GM21717 (cell line): ENCODE measurements at regions not wholly inside any gene's neighbourhood (a gene's known extent, or its start where the extent isn't known, plus 50 kb on each side); places are given as distances from the start of the nearest gene placed in this dataset.

ENCODE experiments used
- ATAC-seq: cut with Tn5 transposase; IDR thresholded peaks from one replicate; pipeline ENCODE4 v1.9.1; 2021; ENCODE audit warnings: mild to moderate bottlenecking, moderate library complexity; ENCODE audit not compliant: unreplicated experiment

DNA sequence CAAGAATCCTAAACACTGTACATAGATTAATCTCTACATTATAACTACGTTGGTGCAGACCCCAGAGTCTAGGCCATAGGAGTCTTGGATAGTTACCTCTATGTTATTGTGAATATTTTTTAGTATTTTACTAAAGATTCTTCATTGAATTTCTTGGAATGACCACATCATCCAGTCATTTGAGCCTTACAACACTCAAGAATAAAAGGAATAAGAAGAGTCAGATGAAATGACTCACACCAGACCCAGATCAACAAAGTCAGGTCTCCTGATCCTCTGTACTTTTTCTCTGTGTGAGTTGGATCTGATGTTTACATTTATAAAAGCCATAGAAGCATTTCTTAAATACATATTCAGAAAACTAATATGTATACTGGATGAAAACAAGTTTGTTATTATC is 179.2 kb upstream of the ARHGAP20 start:
- ATAC-seq = no peak

DNA sequence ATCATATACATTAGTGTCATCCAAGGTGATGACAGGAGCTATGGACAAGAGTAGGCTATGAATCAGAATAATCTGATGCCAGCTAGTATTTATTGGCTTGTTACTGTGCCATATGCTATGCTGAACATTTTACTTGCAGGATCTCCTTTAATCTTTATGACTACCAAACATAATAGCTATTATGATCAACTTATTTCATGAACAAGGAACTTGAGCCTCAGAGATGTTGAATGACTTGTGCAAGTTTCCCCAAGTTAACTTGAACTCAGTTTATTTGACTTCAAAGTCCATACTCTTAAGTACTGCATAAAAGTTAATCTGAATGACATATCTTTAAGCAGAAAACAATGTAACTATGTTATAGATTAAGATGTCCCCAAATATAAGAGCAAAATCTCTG is 178.8 kb upstream of the ARHGAP20 start:
- no peak for ATAC-seq

DNA sequence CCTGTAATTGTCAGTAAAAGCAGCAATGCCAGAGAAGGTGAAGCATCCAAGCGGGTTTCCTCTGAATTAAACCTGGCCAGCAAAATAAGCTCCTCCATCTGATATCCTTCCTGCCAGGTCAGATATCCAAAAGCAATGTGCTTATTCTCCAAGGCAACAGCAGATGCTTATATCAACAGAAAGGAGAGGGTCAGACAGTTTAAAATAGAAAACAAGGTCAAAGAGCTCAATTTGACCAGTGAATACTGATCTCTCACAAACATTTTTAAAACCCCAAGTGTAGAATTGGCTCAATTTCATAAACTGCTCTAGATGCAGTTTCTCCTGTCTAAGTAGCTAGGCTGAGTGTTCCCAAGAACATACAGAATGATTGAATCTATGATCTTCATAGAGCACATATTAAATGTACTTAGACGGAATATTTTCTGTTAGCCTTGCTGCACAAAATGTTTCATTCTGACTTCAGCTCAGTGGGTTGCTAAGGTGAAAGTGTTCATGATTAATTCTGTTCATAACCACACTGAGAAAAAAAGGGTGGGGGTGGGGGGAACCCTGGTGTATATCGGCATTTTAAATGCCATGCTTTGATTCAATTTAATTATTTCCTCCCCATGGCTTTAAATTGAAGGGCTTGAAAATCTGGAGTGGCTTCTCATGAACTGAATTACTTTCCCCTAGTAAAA is 174.2 kb upstream of the ARHGAP20 start:
- ATAC-seq = no peak

DNA sequence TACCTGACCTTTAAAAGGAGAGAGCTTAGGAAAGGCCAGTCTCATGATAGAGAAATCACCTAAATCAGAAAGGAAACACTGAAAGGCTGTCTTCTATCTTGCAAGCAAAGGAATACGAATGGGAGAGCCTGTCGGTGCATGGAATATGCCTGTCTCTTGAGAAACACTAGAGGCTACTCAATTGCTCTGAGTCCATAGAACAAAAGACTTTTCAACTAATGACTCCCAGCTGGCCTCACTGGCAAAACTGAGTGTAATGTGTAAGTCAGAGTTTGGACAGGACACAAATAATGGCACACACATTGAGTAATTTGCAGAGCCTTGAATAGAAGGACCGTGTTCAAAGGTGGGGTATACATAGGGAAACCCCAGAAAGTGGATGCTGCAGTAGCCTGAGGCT is 171.0 kb upstream of the ARHGAP20 start:
- no peak for ATAC-seq

DNA sequence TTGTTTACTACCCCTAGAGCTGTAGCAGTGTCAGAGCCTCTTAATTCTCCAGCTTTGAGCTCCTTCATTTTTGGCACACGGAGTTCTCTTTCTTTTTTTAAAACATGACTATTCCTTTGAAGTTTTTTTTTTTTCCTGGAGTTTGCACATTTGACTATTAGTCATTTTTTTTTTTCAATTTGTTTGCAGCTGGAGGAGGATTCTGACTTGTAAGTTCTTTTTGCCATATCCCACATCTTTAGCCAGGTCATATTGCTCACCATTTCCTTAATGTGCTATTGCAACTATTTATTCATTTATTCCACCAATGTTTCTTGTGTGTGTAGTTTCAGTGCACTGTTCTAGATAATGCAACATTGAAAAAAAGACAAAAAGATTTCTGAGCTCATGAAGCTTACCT is 166.3 kb upstream of the ARHGAP20 start:
- no peak for ATAC-seq

DNA sequence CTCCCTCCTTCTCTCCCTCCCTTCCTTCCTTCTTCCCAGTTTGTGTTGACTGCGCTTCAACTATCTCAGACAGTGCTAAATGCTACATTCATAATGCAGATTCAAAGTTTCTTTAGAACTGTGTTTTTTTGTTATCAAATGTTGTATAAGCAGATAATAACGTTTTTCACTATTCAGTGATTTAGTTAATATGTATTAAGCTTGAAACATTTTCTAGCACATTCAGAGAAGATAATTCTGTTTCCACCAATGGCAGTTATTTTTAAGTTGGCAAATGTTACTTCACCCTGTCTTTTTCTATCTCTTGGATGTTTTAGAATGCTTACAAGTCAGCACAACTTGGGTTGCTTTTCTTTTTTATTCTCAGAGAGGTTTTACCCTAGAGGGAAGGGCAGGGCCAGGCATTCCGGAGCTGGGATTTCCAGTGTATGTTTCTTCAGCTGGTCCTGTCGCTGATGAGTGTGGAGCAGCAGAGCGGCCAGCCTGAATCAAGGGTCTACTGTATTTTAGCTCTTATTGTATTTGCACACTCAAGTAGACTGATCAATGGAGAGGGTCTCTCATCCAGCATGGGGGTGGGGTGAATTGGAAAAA is 162.3 kb upstream of the ARHGAP20 start:
- no peak for ATAC-seq

DNA sequence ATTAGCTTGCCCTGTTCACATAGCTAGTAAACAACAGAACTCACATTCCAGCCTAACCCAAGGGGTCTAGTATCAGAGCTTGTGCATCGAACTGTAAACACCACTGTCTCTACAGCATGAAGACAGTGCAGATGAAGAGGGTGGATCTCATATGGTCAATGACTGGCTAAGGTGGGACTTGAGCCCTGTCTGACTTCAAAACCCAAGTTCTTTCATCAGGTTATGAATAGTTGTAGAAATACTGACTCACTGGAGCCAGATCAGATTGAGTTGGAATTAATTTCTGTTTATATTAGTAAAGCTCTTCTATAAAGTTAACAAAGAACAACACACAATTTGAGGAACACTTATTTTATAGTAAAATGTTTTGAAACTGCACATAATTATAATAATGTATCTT is 161.7 kb upstream of the ARHGAP20 start:
- no peak for ATAC-seq

DNA sequence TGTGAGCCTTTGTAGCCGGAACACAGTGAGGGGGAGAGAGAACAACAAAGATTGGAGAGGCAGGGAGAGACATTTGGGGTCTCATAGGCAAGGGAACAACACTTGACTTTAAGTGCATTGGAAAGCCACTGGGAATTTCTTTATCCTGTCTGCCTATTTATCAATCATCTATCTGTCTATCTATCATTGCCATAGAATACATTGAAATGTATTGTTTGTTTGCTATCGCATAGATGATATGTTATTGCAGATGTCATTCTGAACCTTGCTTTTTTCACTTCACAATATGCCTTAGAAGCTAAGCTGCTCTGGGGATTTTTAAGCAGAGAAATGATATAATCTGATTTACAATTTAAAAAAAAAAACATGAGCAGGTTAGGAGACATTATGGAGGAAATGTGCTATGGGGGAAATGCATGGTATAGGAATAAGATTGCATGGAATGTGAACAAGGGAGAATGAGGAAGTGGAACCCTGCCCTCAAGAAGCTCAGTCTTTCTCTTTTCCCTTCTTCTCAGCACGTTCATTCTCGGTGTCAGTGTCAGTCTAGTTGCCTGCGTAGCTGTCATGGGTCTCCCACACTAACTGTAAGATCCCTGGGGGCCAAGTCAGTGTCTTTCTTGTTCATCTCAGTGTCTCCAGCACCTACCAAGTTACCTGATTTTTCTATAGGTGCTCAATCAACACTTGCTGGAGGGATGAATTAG is 158.7 kb upstream of the ARHGAP20 start:
- ATAC-seq = no peak

DNA sequence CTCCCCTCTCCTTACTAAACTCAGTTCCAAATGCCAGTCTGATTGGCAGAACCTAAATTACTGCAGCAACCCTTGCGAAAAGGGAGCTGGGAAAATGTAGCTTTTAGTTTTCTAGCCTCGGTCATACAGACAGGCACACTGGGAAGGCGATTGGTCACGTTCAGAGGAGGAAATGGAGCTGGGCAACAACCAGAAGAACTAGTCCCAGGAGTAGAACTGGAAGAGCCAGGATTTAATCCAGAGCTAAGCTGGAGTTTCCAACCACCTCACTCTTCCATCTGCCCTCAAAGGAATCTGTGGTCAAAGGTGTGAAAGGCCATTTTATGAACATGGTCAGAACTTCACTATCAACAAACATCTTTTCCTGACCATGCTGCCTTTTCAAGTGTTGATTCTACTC is 155.7 kb upstream of the ARHGAP20 start:
- ATAC-seq = no peak

DNA sequence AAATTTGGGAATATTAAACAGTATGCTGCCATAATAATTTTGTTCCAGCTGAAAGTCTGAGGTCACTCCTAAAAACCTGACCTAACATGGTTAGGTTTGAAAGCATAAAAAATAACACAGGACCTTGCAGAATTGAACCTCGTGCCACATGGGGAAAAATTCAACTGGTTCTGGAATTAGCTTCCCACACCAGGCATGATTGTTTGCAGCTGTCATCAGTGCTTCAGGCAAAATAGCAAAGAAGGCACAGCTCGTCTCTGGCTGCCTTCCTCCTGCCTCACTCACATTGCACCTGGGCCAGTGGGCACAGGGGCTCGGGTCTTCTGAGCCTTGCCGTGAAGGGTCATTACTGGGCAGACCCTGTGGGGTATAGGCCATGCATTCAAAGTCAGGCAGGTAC is 153.8 kb upstream of the ARHGAP20 start:
- no peak for ATAC-seq

DNA sequence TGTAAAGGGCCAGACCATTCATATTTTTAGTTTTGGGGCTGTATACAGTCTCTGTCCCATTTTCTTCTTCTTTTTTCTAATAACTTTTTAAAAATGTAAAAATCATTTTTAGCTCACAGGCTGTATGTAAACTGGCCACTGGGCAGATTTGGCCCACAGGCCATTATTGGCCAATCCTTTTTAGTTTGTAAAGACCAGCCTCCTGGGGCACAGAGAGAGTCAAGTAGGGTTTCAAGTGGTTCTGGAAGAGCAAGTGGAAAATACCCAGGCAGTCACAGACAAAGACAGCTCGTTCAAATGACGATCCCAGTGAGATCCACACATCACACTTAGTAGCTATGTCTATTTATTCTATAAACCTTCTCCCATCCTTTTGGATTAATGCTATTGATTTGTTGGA is 150.2 kb upstream of the ARHGAP20 start:
- no peak for ATAC-seq

DNA sequence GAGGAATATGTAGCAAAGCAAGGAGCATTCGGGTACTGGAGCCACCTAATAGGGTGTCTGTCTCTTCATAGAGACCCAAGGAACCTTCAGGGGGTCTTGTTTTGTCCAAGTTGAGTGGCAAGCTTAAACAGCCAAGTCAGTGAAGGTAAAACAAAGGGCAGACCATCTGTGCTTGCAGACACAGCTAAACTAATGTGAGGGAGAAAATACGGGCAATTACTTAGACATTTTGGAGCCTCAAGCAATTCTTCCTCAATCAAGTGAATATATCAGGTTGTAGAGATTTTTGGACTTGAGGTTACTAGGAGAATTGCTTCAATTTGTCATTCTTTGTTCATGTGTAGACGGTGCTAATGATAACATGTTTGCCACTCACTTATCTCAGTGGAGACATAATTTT is 148.2 kb upstream of the ARHGAP20 start:
- no peak for ATAC-seq

DNA sequence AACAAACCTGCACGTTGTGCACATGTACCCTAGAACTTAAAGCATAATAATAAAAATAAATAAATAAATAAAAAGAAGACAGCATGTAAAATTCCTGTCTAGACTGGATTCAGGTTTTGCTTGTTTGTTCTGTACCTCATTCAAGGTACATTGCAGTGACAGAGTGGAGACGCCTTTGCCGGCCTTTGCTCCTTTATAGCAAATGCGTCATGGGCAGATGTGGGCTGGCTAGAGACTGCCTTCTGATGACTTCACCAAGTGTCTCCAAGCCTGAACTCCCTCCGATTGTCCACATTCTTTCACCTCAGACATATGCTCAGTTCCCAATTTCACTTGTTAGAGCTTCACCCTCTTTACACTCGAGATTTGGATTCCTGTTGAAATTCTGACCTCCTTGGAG is 147.8 kb upstream of the ARHGAP20 start:
- ATAC-seq = no peak

DNA sequence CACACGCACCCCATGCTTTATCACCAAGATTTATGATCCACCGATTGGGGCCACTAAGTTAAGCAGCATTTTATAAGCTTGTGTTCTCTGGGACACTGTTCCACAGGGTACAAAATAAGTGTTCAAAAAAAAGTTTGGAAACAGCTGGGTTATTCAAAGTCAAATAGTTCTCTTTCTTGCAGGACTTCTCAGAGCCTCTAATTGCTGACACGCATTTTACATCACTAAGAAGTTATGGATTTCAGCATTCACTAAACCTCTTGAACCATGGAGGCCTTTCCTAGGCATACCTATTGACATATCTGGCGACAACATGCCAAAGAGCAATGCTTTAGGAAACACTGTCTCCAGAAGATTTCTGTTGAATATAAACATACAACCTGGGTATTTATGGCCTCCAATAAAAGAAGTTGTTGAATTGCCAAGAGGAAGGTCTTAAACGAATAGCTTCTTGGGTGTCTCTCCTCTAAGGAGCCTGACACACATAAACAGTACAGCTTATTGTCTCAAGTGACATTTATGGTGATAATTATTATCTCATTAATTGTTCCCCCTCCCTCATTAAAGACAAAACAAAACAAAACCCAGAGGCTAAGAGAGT is 147.1 kb upstream of the ARHGAP20 start:
- ATAC-seq = no peak

DNA sequence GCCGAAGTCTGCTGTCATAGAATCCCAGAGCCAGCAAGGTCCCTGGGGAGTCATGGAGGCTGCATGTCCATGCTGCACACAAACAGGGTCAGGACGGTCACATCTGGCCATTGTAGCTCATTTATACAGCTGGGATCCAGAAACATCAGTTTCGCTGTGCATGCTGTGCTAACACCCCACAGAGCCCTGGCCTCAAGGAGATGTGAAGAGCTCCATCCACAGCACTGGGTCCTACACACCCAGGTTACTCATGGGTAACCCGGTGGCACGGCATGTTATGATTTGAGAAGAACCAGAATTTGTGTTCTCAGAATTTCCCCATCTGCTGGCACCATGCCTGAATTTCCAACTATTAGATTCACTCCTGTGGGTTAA is 146.3 kb upstream of the ARHGAP20 start:
- peak; percentile 52 for ATAC-seq

DNA sequence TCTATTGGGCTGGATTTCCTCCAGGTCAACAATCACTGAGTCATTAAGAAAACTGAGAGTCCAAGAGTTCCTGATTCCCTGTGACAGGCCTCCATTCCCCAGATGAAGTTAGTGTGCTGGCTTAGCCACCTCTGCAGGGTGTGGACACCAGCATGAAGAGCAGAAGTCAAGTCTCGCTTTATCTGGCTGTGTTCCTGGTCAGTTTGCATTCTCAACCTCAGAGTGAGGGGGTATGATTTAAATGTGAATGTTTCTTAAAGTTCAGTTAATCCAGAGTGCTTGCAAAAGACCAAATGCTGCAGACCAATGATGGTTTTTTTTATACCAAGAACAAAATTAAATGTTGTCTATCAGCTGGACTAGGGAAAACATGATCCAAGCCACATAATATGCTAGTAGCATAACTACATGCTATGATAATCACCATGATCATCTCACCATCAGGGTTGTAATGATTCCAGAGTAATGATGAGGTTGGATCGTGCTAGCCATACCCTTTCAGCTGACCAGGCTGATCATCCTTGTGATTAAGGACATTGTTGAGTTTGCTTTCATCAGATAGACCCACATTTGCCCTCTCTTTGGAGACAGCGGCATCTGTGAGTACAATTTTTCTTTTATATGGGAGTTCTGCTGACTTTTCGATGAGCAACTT is 145.8 kb upstream of the ARHGAP20 start:
- no peak for ATAC-seq

DNA sequence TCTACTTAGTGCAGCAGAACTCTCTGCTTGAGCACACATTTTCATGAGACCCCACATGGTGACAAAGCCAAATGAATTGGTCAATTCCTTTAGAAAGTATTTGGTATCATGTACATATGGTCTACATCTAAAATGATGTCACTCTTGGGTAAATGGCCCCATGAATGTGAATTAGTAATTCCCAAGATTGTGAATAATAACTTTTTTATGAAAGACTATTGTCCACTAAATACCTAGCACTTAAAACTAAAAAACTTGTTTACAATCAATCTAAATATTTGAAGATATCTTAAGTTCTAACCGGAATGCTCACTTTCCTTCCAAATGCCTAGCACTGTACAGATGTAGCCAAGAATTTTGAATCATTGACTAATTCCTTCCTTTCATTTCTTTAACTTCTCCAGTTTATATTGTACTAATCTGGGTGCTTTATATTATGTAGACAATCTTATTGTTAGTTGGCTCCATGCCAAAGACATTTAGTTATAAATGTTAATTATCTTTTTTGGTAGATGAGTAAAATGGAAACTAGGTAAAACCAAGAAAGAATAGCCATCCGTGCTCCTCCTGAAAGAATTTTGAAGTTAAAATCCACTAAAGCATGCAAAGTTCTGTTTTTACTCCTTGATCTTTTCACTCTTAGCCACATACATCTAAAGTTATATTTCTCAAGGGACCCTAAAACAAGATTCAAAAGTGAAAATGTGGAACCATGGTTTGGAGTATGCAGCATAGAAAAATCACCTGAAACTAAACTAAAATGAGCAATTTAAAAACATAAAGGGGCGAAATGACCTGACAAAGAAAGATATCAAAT is 145.0 kb upstream of the ARHGAP20 start:
- ATAC-seq = no peak

DNA sequence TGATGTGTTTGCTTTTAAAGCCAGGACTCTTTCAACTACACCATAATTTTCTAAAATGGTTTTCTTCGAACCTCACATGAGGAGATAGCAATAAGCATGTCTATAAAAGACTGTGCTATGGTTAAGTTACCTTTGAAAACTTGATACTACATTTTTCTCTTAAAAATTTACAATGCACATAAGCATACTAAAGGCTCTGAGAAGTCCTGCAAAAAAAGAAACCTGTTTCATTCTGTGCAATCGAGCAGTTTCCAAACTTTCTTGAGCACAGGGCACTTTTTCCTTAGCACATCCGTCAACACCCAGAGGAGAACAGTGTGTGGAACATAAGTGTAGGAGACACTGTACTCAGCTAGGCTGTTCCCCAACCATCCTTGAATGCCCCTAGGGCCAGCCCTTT is 144.1 kb upstream of the ARHGAP20 start:
- ATAC-seq = no peak

DNA sequence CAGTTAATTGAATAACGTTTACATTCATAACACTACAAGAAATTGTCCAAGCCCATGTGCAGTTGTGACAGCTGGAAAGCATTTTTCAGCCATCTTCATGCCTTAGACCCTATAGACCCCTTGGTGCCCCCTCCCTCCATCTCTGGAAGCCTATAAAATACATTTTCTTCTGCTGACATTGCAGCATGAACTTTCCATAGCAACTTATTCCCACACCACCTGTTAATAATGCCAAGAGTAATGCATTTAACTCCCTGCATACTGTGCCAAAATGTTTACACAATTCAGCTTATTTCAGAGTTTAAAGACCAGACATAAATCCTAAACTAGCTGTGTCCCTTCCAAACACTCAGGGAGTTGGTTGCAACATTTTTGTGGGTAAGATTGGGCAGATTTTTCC is 143.0 kb upstream of the ARHGAP20 start:
- no peak for ATAC-seq

DNA sequence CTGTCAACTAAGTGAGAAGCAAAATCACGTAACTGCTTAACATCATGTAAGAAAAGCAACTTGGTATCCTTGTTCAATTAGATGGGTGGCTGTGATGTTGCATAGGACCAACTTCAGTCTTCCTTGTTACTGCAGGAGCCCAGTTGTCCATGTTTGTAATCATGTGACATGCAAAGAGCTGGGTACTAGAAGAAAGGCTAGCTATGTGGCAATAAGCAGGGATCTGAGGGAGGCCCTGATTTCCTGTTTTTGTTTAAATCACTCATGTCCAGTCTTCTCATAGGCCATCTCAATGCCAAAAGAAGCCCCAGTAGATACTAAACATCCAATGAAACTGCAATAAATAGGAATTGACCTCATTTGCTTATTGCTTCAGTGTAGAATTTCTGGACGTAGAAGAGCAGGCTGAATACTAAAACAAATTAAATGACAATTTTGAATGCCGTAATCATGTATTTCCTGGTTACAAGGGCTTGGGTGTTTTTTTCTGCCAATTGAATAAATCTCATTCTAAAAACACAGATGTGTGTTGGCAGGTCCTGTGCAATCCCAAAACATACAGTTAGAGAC is 140.8 kb upstream of the ARHGAP20 start:
- no peak for ATAC-seq
